ENCODE measurements at regions not wholly inside any gene's neighbourhood (a gene's known extent, or its start where the extent isn't known, plus 50 kb on each side); places are given as distances from the start of the nearest gene placed in this dataset.

GRCh38 chr20:24723647-24724352 is 225.3 kb upstream of the CST7 start:
- H3K9me3 ChIP-seq (ENCODE audit: insufficient read depth, low read depth, low read length): no peaks in the 10 kb centered on the region
- H4K20me1 ChIP-seq (ENCODE audit: insufficient read depth, low read length, poor library complexity, severe bottlenecking): no peaks in the 10 kb centered on the region
- no peak overlapping the region for H3K9ac ChIP-seq (ENCODE audit: low read depth, low read length, poor library complexity, severe bottlenecking)
- H3K4me2 ChIP-seq (ENCODE audit: low read depth, low read length, poor library complexity, severe bottlenecking): no peak overlapping the region
- H3K4me1 ChIP-seq (ENCODE audit: insufficient read depth, low read length, poor library complexity, severe bottlenecking): no peaks in the 10 kb centered on the region
- no peaks in the 10 kb centered on the region for H3K79me2 ChIP-seq (ENCODE audit: insufficient read depth, low read length)
- no peaks in the 10 kb centered on the region for H3F3A ChIP-seq (ENCODE audit: low read depth)
- no peaks in the 10 kb centered on the region for H3K27me3 ChIP-seq (ENCODE audit: insufficient read depth, low read length, poor library complexity, severe bottlenecking)
- no peaks in the 10 kb centered on the region for H3K9me2 ChIP-seq (replicated peaks; ENCODE audit: low read depth, low read length)
- H3K4me3 ChIP-seq (ENCODE audit: low read length, poor library complexity, severe bottlenecking): no peak overlapping the region
- no peak for TF ChIP-seq EZH2phosphoT487 (IDR thresholded peaks at IDR 0.05; ENCODE audit: borderline replicate concordance)
- TF ChIP-seq CTCF (conservative IDR thresholded peaks at IDR 0.05; ENCODE audit: low read length): no peak
- H3K36me3 ChIP-seq (ENCODE audit: insufficient read depth, low read length): no peaks in the 10 kb centered on the region
- no peak overlapping the region for H2AFZ ChIP-seq (ENCODE audit: low read length)

GRCh38 chr20:24724982-24725533 is 224.0 kb upstream of the CST7 start:
- Histone ChIP-seq H3K4me1 (ENCODE audit: insufficient read depth, low read length, poor library complexity, severe bottlenecking) (no peaks in the 10 kb centered on the region), H2AFZ (ENCODE audit: low read length) (no peak overlapping the region), H3K79me2 (ENCODE audit: insufficient read depth, low read length) (no peaks in the 10 kb centered on the region), H3K36me3 (ENCODE audit: insufficient read depth, low read length) (no peaks in the 10 kb centered on the region), H3K9ac (ENCODE audit: low read depth, low read length, poor library complexity, severe bottlenecking) (no peak overlapping the region), H4K20me1 (ENCODE audit: insufficient read depth, low read length, poor library complexity, severe bottlenecking) (no peaks in the 10 kb centered on the region), H3K4me2 (ENCODE audit: low read depth, low read length, poor library complexity, severe bottlenecking) (no peak overlapping the region), H3F3A (ENCODE audit: low read depth) (no peaks in the 10 kb centered on the region), H3K9me2 (replicated peaks; ENCODE audit: low read depth, low read length) (no peaks in the 10 kb centered on the region), H3K27me3 (ENCODE audit: insufficient read depth, low read length, poor library complexity, severe bottlenecking) (no peaks in the 10 kb centered on the region), H3K9me3 (ENCODE audit: insufficient read depth, low read depth, low read length) (no peaks in the 10 kb centered on the region), H3K4me3 (ENCODE audit: low read length, poor library complexity, severe bottlenecking) (no peak overlapping the region)
- no peak for TF ChIP-seq CTCF (conservative IDR thresholded peaks at IDR 0.05; ENCODE audit: low read length)
- TF ChIP-seq EZH2phosphoT487 (IDR thresholded peaks at IDR 0.05; ENCODE audit: borderline replicate concordance): no peak

GRCh38 chr20:24727795-24728194 is 221.3 kb upstream of the CST7 start:
- H3K9me3 ChIP-seq (ENCODE audit: insufficient read depth, low read depth, low read length): no peaks in the 10 kb centered on the region
- no peak for TF ChIP-seq EZH2phosphoT487 (IDR thresholded peaks at IDR 0.05; ENCODE audit: borderline replicate concordance)
- no peaks in the 10 kb centered on the region for H3K4me1 ChIP-seq (ENCODE audit: insufficient read depth, low read length, poor library complexity, severe bottlenecking)
- H3K36me3 ChIP-seq (ENCODE audit: insufficient read depth, low read length): no peaks in the 10 kb centered on the region
- no peak overlapping the region for H3K9ac ChIP-seq (ENCODE audit: low read depth, low read length, poor library complexity, severe bottlenecking)
- no peaks in the 10 kb centered on the region for H3K79me2 ChIP-seq (ENCODE audit: insufficient read depth, low read length)
- H4K20me1 ChIP-seq (ENCODE audit: insufficient read depth, low read length, poor library complexity, severe bottlenecking): no peaks in the 10 kb centered on the region
- H3K27me3 ChIP-seq (ENCODE audit: insufficient read depth, low read length, poor library complexity, severe bottlenecking): no peaks in the 10 kb centered on the region
- no peak overlapping the region for H3K4me2 ChIP-seq (ENCODE audit: low read depth, low read length, poor library complexity, severe bottlenecking)
- no peak overlapping the region for H2AFZ ChIP-seq (ENCODE audit: low read length)
- no peak overlapping the region for H3K4me3 ChIP-seq (ENCODE audit: low read length, poor library complexity, severe bottlenecking)
- no peaks in the 10 kb centered on the region for H3K9me2 ChIP-seq (replicated peaks; ENCODE audit: low read depth, low read length)
- no peaks in the 10 kb centered on the region for H3F3A ChIP-seq (ENCODE audit: low read depth)

All from Loucy (cell line).